Suprapubic skin (tissue), 4 donors: ENCODE measurements at regions not wholly inside any gene's neighbourhood (a gene's known extent, or its start where the extent isn't known, plus 50 kb on each side); places are given as distances from the start of the nearest gene placed in this dataset.

ENCODE experiments used
- DNase-seq, 2 donors: peaks; one replicate each; pipeline ENCODE4 v3.0.0-alpha.2; 2019; ENCODE audit warnings: low spot score in 2 of 2
- H3K27ac ChIP-seq: fragments of 200-600 bp; sonication (generic); one replicate; pipeline ENCODE4 v1.5.1; 2019
- H3K27me3 ChIP-seq: fragments of 200-600 bp; sonication (generic); one replicate; pipeline ENCODE4 v1.5.1; 2019
- H3K36me3 ChIP-seq: fragments of 200-600 bp; sonication (generic); one replicate; pipeline ENCODE4 v1.5.1; 2019
- H3K4me1 ChIP-seq: fragments of 200-600 bp; sonication (generic); one replicate; pipeline ENCODE4 v1.5.1; 2019
- H3K4me3 ChIP-seq: fragments of 200-600 bp; sonication (generic); one replicate; pipeline ENCODE4 v1.5.1; 2019; ENCODE audit warnings: mild to moderate bottlenecking
- H3K9me3 ChIP-seq: fragments of 200-600 bp; sonication (generic); one replicate; pipeline ENCODE4 v1.5.1; 2019
- CTCF ChIP-seq, 2 donors: fragments of 200-600 bp in 1 of 2; fragments of 450-650 bp in 1 of 2; sonication (generic) in 1 of 2; IDR thresholded peaks; one replicate each; pipeline ENCODE4 v1.5.1; 2016 to 2019; ENCODE audit warnings: antibody characterized with exemption in 2 of 2, mild to moderate bottlenecking in 1 of 2, moderate library complexity in 1 of 2
- EP300 ChIP-seq: sonication (generic); formaldehyde crosslinking; IDR thresholded peaks from one replicate; pipeline ENCODE4 v1.6.1; 2017; ENCODE audit warnings: antibody characterized with exemption
- POLR2A ChIP-seq, 2 donors: fragments of 450-650 bp; IDR thresholded peaks; one replicate each; pipeline ENCODE4 v1.6.1; 2017; ENCODE audit warnings: antibody characterized with exemption in 2 of 2, mild to moderate bottlenecking in 2 of 2, moderate library complexity in 2 of 2
- POLR2AphosphoS5 ChIP-seq, 3 donors: sonication (generic); formaldehyde crosslinking; IDR thresholded peaks; one replicate each; pipeline ENCODE4 v1.6.1; 2017; ENCODE audit warnings: antibody characterized with exemption in 3 of 3
- WGBS: methylation state at CpG from one replicate; pipeline ENCODE4 v1.1.5; 2018; 5-methylcytosine and 5-hydroxymethylcytosine counted together

- no peak overlapping the region for H3K4me3 ChIP-seq
- 39% methylated on average over 12 of the region's 14 CpGs for WGBS
- H3K4me1 ChIP-seq: no peaks in the 10 kb centered on the region
- peak in 1 of 2 donors; percentile 68 for DNase-seq
- peaks cover 3% of the 10 kb centered on the region for H3K9me3 ChIP-seq
- no peak for TF ChIP-seq POLR2AphosphoS5 (IDR thresholded peaks at IDR 0.05)
- TF ChIP-seq POLR2A (IDR thresholded peaks at IDR 0.05): no peak
- no peak for TF ChIP-seq EP300
- TF ChIP-seq CTCF (IDR thresholded peaks at IDR 0.05): no peak
- H3K36me3 ChIP-seq: no peaks in the 10 kb centered on the region
- H3K27ac ChIP-seq: no peak overlapping the region
- no peaks in the 10 kb centered on the region for H3K27me3 ChIP-seq
These were observed 200.7 kb upstream of the NSMCE3 start for GRCh38 chr15:29470311-29470710.

- H3K27me3 ChIP-seq: no peaks in the 10 kb centered on the region
- no peaks in the 10 kb centered on the region for H3K36me3 ChIP-seq
- no peaks in the 10 kb centered on the region for H3K9me3 ChIP-seq
- DNase-seq: peak in 1 of 2 donors; percentile 37
- H3K4me3 ChIP-seq: no peak overlapping the region
- H3K4me1 ChIP-seq: no peaks in the 10 kb centered on the region
- no peak for TF ChIP-seq EP300
- no peak for TF ChIP-seq POLR2AphosphoS5 (IDR thresholded peaks at IDR 0.05)
- no peak for TF ChIP-seq CTCF (IDR thresholded peaks at IDR 0.05)
- TF ChIP-seq POLR2A (IDR thresholded peaks at IDR 0.05): no peak
- no peak overlapping the region for H3K27ac ChIP-seq
- WGBS: 70% methylated on average over 10 of the region's 10 CpGs
These were observed 199.3 kb upstream of the NSMCE3 start for GRCh38 chr15:29468899-29469298.

- 85% methylated on average over 4 of the region's 4 CpGs for WGBS
- Histone ChIP-seq H3K4me3 (no peak overlapping the region), H3K27ac (no peak overlapping the region), H3K27me3 (peaks cover 3% of the 10 kb centered on the region), H3K4me1 (no peaks in the 10 kb centered on the region), H3K9me3 (no peaks in the 10 kb centered on the region), H3K36me3 (no peaks in the 10 kb centered on the region)
- DNase-seq: no peak
- TF ChIP-seq CTCF (IDR thresholded peaks at IDR 0.05) (no peak), POLR2AphosphoS5 (IDR thresholded peaks at IDR 0.05) (no peak), EP300 (no peak), POLR2A (IDR thresholded peaks at IDR 0.05) (no peak)
These were observed 197.5 kb upstream of the NSMCE3 start for GRCh38 chr15:29467091-29467490.

GRCh38 chr15:29466292-29466691 lies 196.7 kb upstream of the NSMCE3 start:
- H3K4me1 ChIP-seq: no peaks in the 10 kb centered on the region
- 88% methylated on average over 3 of the region's 4 CpGs for WGBS
- H3K27me3 ChIP-seq: peaks cover 3% of the 10 kb centered on the region
- no peak overlapping the region for H3K4me3 ChIP-seq
- DNase-seq: no peak
- no peak overlapping the region for H3K27ac ChIP-seq
- H3K9me3 ChIP-seq: no peaks in the 10 kb centered on the region
- TF ChIP-seq CTCF (IDR thresholded peaks at IDR 0.05) (no peak), POLR2AphosphoS5 (IDR thresholded peaks at IDR 0.05) (no peak), POLR2A (IDR thresholded peaks at IDR 0.05) (no peak), EP300 (no peak)
- no peaks in the 10 kb centered on the region for H3K36me3 ChIP-seq

GRCh38 chr15:29465816-29466215 lies 196.2 kb upstream of the NSMCE3 start:
- Histone ChIP-seq H3K9me3 (no peaks in the 10 kb centered on the region), H3K36me3 (no peaks in the 10 kb centered on the region), H3K27ac (no peak overlapping the region), H3K4me3 (no peak overlapping the region), H3K4me1 (no peaks in the 10 kb centered on the region), H3K27me3 (peaks cover 3% of the 10 kb centered on the region)
- no peak for TF ChIP-seq CTCF (IDR thresholded peaks at IDR 0.05)
- no peak for TF ChIP-seq POLR2AphosphoS5 (IDR thresholded peaks at IDR 0.05)
- no peak for TF ChIP-seq EP300
- TF ChIP-seq POLR2A (IDR thresholded peaks at IDR 0.05): no peak
- DNase-seq: no peak
- WGBS: 71% methylated on average over 6 of the region's 6 CpGs
